OCI-LY7 (cell line): ENCODE measurements at regions not wholly inside any gene's neighbourhood (a gene's known extent, or its start where the extent isn't known, plus 50 kb on each side); places are given as distances from the start of the nearest gene placed in this dataset.

Source experiments
- CTCF ChIP-seq: fragments of 200-600 bp; sonication (generic); conservative IDR thresholded peaks from 2 replicates; pipeline ENCODE4 v1.5.1; 2014; ENCODE audit warnings: mild to moderate bottlenecking, antibody characterized with exemption, low read length, moderate library complexity, mixed read lengths
- EZH2phosphoT487 ChIP-seq: fragments of 200-600 bp; sonication (generic); IDR thresholded peaks from 2 replicates; pipeline ENCODE4 v1.6.1; 2018; ENCODE audit warnings: low read depth, borderline replicate concordance, mild to moderate bottlenecking, mixed run types, antibody characterized with exemption, low read length, moderate library complexity, mixed read lengths

DNA sequence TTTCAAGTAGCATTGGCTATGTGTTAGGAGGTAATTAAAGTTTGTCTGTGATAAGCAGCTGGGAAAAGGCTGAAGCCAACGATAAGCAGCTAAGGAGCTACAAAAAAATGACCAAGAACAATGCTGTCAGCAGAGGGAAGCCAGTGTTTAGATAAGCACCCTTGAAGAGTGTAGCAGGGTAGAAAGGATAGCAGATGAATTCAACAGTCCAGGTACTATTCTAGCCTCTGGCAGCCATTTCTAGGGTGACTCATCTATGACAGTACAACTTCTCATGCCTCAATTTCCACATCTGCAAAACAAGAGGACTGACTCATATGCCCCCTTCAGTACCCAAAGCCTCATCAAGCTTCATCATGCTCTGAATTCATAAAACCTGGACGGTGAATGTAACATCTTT lies 617.6 kb upstream of the UBE2E2 start:
- no peak for TF ChIP-seq CTCF
- TF ChIP-seq EZH2phosphoT487: no peak
